HG03558 (cell line): ENCODE measurements at regions not wholly inside any gene's neighbourhood (a gene's known extent, or its start where the extent isn't known, plus 50 kb on each side); places are given as distances from the start of the nearest gene placed in this dataset.

Experiments
- ATAC-seq: cut with Tn5 transposase; IDR thresholded peaks from one replicate; pipeline ENCODE4 v1.9.1; 2021; ENCODE audit warnings: moderate number of reproducible peaks; ENCODE audit not compliant: unreplicated experiment; ENCODE audit errors: extremely low read depth

DNA sequence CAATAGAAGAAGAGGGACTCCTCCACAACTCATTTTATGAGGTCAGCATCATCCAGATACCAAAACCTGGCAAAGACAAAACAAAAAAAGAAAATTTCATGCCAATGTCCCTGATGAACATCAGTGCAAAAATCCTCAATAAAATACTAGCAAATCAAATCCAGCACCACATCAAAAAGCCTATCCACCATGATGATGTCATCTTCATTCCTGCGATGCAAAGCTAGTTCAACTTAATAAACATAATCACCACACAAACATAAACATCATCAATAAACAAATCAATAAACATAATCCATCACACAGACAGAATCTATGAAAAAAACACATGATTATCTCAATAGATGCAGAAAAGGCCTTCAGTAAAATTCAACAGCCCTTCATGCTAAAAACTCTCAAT, 342.1 kb downstream of the RSL24D1 start:
- no peak for ATAC-seq

- no peak for ATAC-seq
These were observed 346.6 kb downstream of the RSL24D1 start for GRCh38 chr15:54850101-54850500.

- ATAC-seq: no peak
These were observed 353.7 kb downstream of the RSL24D1 start for GRCh38 chr15:54843006-54843405.

- ATAC-seq: no peak
These were observed 354.9 kb downstream of the RSL24D1 start for GRCh38 chr15:54841701-54842305.

GRCh38 chr15:54840621-54841398, 355.9 kb downstream of the RSL24D1 start:
- no peak for ATAC-seq

- ATAC-seq: no peak
These were observed 357.4 kb downstream of the RSL24D1 start for GRCh38 chr15:54839379-54839778.

DNA sequence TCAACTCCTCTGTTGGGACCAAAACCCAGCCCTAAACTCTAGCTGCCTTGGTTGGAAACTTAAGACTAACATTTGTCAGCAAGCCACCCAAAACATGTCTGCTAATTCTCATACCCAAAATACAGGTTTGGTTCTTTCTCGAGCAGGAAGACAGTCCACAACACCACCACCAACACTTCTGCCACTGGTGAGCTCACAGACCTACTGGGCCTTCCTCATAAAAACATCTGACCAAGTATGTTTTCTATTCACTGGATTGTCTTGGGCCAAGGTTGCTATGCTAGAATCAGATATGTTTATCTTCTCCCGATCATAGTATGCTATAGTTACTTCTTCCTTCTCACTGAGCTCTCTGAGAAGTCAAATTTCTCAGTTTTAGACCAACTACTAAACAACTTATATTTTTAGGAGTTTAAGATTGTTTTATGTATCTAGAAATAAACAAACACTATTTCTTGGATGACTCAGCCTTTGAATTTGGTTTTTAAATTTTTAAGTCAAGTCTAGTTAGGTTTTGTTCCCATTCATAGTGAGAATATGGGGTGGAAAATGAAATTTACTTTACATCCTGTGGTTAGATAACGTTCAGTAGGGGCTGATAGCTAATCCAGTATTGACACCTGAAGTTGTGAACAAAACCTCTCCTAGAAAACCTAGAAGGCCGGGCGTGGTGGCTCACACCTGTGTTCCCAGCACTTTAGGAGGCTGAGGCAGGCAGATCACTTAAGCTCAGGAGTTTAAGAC, 360.5 kb downstream of the RSL24D1 start:
- ATAC-seq: no peak

DNA sequence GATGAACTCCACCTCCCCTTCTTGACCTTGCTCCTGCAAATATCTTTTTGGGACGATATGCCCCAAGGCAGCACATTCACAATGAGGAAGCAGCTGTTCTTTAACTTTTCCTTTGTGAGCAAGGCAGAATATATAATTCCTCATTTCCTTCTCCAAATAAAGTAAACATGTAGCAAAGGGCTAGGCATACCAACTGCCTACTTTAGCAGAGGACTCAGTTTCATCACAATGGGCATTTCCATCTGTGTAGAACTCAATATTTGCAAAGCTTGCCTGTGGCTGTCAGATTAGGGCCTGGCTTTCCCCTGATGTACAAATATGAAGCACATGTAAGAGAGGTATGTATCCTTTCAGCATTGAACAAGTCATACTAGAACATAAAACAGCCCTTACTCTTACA, 366.9 kb downstream of the RSL24D1 start:
- ATAC-seq: no peak

- ATAC-seq: no peak
These were observed 375.9 kb downstream of the RSL24D1 start for GRCh38 chr15:54820811-54821210.

- ATAC-seq: no peak
These were observed 376.6 kb downstream of the RSL24D1 start for GRCh38 chr15:54820098-54820497.

- ATAC-seq: no peak
These were observed 380.3 kb downstream of the RSL24D1 start for GRCh38 chr15:54816401-54816800.

DNA sequence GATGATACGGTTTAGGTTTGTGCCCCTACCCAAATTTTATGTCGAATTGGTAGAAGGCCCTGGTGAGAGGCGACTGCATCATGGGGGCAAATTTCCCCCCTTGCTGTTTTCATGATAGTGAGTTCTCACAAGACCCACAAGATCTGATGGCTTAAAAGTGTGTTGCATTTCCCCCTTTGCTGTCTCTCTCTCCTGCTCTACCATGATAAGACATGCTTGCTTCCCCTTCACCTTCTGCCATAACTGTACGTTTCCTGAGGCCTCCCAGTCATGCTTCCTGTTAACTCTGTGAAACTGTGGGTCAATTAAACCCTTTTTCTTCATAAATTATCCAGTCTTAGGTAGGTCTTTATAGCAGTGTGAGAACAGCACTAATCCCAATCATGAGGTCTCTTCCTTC, 381.2 kb downstream of the RSL24D1 start:
- ATAC-seq: no peak

- no peak for ATAC-seq
These were observed 384.4 kb downstream of the RSL24D1 start for GRCh38 chr15:54812383-54812782.

DNA sequence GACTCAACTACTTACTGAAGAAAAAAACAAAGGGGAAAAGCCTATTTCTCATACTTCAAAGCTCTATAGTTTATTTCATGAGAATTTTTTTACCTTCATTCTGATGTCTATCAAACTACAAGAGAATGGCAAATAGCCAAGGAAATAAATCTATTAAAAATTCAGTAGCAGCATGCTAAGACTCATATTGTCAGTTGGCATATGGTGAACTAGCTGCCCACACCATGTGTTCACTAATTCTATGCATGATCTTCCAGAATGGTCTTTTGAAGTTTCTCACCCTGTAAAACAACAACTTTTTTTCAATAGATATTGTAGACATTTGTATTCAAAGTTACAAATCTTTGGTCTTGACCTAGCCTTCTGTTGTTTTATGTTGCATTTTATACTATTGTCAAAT, 386.2 kb downstream of the RSL24D1 start:
- ATAC-seq: no peak

GRCh38 chr15:54810031-54810430, 386.7 kb downstream of the RSL24D1 start:
- no peak for ATAC-seq

DNA sequence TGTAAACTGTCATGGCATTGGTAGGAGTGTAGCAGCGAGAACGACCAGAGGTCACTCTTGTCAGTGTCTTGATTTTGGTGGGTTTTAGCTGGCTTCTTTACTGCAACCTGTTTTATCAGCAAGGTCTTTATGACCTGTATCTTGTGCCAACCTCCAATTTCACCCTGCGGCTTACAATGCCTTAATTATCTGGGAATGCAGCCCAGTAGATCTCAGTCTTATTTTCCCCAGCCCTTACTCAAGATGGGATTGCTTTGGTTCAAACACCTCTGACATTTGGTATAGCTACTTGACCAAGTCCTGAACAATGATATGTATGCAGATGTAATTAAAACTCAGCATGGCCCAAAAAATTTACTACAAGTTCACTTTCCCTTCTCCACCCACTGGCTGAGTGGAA, 388.4 kb downstream of the RSL24D1 start:
- no peak for ATAC-seq

DNA sequence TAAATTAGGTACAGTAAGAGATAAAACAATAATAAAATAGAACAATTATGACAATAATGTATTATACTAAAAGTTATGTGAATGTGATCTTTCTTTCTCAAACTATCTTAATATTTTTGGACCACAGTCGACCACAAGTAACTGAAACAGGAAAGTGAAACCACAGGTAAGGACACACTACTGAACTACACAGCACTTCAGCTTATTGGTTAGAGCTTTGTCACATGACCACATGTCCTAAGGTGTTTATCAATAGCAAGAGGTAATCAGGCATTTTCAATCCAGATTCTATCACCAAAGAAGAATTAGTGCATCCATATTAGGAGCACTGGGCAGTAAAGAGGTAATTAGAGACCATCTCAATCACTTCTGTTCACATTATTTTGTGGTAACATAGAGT, 392.8 kb downstream of the RSL24D1 start:
- no peak for ATAC-seq

DNA sequence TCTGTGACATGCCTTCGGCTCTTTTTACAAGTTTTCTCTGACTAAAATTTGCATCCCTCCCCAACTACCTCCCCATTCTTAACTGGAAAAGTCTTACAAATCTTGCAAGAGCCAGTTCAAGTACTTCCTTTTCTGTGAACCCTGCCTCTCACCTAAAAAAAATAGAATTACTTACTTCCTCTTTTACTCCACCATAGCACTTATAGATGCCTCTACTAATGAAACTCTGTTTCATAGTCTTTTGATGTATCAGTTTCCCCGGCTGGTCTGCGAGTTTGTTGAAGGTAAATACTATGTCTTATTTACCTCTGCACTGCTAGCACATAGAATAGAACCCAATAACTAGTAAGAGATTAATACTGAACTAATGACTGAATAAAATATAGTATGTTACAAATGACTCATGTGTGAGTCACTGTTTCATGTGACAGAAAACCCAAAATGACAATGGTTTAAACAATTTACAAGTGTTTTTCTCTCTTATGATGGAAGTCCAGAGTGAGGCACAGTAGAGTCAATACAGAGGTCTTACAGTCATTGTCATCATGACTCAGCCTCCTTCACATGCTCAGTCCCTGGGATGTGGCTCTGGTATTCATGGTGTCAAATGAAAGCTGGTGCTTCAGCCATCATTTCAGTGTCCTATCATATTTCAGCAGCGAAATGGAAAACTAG, 393.5 kb downstream of the RSL24D1 start:
- ATAC-seq: no peak

- ATAC-seq: no peak
These were observed 404.2 kb downstream of the RSL24D1 start for GRCh38 chr15:54792526-54792925.

DNA sequence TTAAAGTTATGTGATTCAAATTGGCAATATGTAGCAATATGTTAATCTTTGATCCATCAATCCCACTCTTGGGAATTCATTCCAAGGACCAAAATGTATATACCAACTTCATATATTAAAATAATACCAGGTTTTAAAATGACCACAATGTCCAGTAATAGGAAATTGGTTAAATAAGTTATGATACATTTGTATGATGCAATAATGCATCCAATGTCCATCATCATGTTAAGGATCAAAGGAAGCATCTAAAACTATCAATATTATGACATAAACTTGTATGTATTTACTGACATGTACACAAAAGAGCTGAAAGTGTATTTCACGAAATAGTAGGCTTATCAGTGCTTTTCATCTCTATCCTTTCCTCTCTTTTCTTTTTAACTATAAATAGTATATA, 406.0 kb downstream of the RSL24D1 start:
- no peak for ATAC-seq

DNA sequence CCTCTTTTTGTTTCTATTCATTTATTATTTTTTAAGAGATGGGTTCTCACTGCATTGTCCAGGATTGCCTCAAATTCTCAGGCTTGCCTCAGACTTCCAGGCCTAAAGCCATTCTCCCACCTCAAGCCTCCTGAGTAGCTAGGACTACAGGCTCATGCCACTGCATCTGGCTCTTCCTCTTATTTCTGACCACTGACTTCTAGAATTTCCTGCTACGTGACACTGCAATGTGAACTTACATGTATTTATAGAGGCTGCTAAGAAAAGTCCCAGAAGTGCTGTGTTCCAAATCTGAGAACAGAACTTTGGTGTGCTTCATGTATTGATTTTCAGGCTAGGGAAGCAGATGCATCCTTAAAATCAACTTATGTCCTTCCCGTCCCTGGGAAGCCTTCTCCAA, 407.4 kb downstream of the RSL24D1 start:
- ATAC-seq: no peak
